K562 (cell line): ENCODE measurements at regions not wholly inside any gene's neighbourhood (a gene's known extent, or its start where the extent isn't known, plus 50 kb on each side); places are given as distances from the start of the nearest gene placed in this dataset.

ENCODE experiments used
- FOS ChIP-seq: IDR thresholded peaks from 3 replicates; pipeline ENCODE4 v1.6.1; 2011; ENCODE audit not compliant: insufficient read length; ENCODE audit errors: extremely low read depth
- HCFC1 ChIP-seq: IDR thresholded peaks from 2 replicates; pipeline ENCODE4 v1.6.1; 2012; ENCODE audit warnings: low read depth, low read length, improper control_type of control experiment
- MTA3 ChIP-seq: fragments of 450-650 bp; formaldehyde crosslinking; IDR thresholded peaks from 2 replicates; pipeline ENCODE4 v1.6.1; 2017; ENCODE audit warnings: mild to moderate bottlenecking, borderline replicate concordance
- NCOA2 ChIP-seq, 2 experiments: fragments of 450-650 bp; IDR thresholded peaks; 2 replicates each; pipeline ENCODE4 v1.6.1; 2018; ENCODE audit warnings: mild to moderate bottlenecking in 2 of 2, moderate library complexity in 1 of 2; ENCODE audit not compliant: partially characterized antibody in 2 of 2
- POLR2A ChIP-seq: fragments of 450-650 bp; conservative IDR thresholded peaks from 2 replicates; pipeline ENCODE4 v1.6.1; 2016
- RFX5 ChIP-seq: IDR thresholded peaks from 2 replicates; pipeline ENCODE4 v1.6.1; 2011; ENCODE audit warnings: low read depth, mild to moderate bottlenecking, improper control_type of control experiment, low read length
- SMARCA4 ChIP-seq: fragments of 450-650 bp; IDR thresholded peaks from 2 replicates; pipeline ENCODE4 v1.6.1; 2016
- TAF1 ChIP-seq: IDR thresholded peaks from 2 replicates; pipeline ENCODE4 v1.6.1; 2011; ENCODE audit warnings: mild to moderate bottlenecking, low read length, moderate library complexity; ENCODE audit not compliant: insufficient read depth, control insufficient read depth, severe bottlenecking; ENCODE audit errors: extremely low read depth
- ZNF354B ChIP-seq: fragments of 250-450 bp; sonication (Bioruptor Pico); IDR thresholded peaks from 2 replicates; pipeline ENCODE4 v1.4.0; 2020
- TF ChIP-seq, protein P1 (sequence below): sonication (generic); formaldehyde crosslinking; IDR thresholded peaks from 2 replicates; pipeline ENCODE4 v1.5.0; 2020; ENCODE audit warnings: missing genetic modification reagents
- TF ChIP-seq, protein P2 (sequence below), 3 experiments: IDR thresholded peaks in 2 of 3; conservative IDR thresholded peaks in 1 of 3; 2 replicates each; pipeline ENCODE4 v1.5.1; 2011 to 2012; ENCODE audit warnings: low read length in 3 of 3, mild to moderate bottlenecking in 3 of 3, control low read depth in 2 of 3, improper control_type of control experiment in 1 of 3, inconsistent platforms in 1 of 3, low read depth in 1 of 3, mixed read lengths in 1 of 3, moderate library complexity in 1 of 3; ENCODE audit not compliant: insufficient read depth in 2 of 3
- TF ChIP-seq, protein P3 (sequence below), 2 experiments: IDR thresholded peaks; 2 replicates each; pipeline ENCODE4 v1.6.1; 2012; ENCODE audit warnings: improper control_type of control experiment in 2 of 2, low read depth in 2 of 2, low read length in 2 of 2, borderline replicate concordance in 1 of 2

DNA sequence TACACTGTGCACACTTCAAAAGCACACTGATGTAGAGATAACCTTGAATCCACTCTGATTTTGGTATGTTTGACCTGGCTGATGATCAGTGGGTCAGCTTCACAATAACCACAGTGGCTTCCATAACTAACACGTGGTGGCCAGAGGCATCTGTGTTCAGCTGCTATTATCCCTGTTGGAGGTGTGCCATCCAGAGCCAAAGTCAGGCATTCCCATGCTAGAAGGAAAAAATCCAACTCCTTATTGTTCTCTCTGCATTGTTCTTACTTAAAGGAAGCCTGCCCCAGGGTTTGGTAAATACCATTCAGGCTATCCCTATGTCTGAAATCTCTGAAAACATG, 127.3 kb upstream of the MON1B start:
- TF ChIP-seq NCOA2 (IDR thresholded peaks at IDR 0.05; ENCODE audit: partially characterized antibody in 2 of 2): no peak
- TF ChIP-seq, protein P1, sequence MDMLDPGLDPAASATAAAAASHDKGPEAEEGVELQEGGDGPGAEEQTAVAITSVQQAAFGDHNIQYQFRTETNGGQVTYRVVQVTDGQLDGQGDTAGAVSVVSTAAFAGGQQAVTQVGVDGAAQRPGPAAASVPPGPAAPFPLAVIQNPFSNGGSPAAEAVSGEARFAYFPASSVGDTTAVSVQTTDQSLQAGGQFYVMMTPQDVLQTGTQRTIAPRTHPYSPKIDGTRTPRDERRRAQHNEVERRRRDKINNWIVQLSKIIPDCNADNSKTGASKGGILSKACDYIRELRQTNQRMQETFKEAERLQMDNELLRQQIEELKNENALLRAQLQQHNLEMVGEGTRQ (CRISPR knock-in tag): no peak
- TF ChIP-seq, protein P2, sequence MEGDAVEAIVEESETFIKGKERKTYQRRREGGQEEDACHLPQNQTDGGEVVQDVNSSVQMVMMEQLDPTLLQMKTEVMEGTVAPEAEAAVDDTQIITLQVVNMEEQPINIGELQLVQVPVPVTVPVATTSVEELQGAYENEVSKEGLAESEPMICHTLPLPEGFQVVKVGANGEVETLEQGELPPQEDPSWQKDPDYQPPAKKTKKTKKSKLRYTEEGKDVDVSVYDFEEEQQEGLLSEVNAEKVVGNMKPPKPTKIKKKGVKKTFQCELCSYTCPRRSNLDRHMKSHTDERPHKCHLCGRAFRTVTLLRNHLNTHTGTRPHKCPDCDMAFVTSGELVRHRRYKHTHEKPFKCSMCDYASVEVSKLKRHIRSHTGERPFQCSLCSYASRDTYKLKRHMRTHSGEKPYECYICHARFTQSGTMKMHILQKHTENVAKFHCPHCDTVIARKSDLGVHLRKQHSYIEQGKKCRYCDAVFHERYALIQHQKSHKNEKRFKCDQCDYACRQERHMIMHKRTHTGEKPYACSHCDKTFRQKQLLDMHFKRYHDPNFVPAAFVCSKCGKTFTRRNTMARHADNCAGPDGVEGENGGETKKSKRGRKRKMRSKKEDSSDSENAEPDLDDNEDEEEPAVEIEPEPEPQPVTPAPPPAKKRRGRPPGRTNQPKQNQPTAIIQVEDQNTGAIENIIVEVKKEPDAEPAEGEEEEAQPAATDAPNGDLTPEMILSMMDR (IDR thresholded peaks at IDR 0.05 in 2 of 3, conservative IDR thresholded peaks at IDR 0.05 in 1 of 3; ENCODE audit: insufficient read depth in 2 of 3, low read depth in 1 of 3, low read length in 3 of 3): no peak
- TF ChIP-seq ZNF354B (CRISPR knock-in tag): no peak
- TF ChIP-seq POLR2A: no peak
- TF ChIP-seq FOS: no peak
- TF ChIP-seq TAF1: no peak
- no peak for TF ChIP-seq HCFC1
- TF ChIP-seq, protein P3, sequence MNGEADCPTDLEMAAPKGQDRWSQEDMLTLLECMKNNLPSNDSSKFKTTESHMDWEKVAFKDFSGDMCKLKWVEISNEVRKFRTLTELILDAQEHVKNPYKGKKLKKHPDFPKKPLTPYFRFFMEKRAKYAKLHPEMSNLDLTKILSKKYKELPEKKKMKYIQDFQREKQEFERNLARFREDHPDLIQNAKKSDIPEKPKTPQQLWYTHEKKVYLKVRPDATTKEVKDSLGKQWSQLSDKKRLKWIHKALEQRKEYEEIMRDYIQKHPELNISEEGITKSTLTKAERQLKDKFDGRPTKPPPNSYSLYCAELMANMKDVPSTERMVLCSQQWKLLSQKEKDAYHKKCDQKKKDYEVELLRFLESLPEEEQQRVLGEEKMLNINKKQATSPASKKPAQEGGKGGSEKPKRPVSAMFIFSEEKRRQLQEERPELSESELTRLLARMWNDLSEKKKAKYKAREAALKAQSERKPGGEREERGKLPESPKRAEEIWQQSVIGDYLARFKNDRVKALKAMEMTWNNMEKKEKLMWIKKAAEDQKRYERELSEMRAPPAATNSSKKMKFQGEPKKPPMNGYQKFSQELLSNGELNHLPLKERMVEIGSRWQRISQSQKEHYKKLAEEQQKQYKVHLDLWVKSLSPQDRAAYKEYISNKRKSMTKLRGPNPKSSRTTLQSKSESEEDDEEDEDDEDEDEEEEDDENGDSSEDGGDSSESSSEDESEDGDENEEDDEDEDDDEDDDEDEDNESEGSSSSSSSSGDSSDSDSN (IDR thresholded peaks at IDR 0.05; ENCODE audit: borderline replicate concordance in 1 of 2, low read depth in 2 of 2, low read length in 2 of 2): no peak
- no peak for TF ChIP-seq SMARCA4
- TF ChIP-seq MTA3: no peak
- no peak for TF ChIP-seq RFX5
